Retina (tissue), 1 donor: ENCODE measurements at regions not wholly inside any gene's neighbourhood (a gene's known extent, or its start where the extent isn't known, plus 50 kb on each side); places are given as distances from the start of the nearest gene placed in this dataset.

Experiments used
- DNase-seq: peaks from one replicate; pipeline ENCODE4 v3.0.0-alpha.2; 2016

DNA sequence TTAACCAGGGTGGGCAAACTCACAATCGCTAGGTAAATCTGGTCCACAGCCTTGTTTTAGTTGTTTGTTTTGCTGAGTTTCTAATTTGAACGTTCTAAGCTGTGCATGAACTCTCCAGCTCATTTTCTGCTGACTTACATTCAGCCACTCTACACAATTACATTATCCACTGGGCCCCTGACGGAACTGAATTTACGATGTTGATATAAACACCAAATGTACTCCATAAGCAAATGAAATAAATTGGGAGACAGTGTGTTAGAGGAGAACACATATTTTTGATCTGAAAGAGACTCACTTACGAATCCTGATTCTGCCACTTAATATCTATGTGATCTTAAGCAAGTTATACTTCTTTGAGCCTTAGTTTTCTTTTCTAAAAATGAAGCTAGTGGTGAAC lies 393.4 kb downstream of the ZNF608 start:
- no peak for DNase-seq

DNA sequence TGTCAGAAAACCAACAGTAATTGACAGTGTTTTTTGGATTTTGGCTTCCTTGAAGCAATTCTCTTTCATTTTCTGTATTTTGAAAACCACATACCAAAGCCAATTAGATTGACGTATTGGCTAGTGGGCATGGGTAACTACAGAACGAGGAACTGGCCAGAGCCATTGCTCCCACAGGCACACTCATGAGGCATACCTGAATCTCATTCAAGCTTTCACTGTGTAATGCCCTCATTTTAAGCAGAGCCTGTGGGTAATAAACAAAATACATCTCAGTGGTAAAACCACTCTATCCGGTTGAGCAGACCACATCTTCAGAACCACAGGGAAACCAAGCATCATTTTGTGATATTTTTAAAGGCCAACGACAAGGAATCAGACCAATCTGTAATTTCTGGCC lies 394.1 kb downstream of the ZNF608 start:
- DNase-seq: no peak

DNA sequence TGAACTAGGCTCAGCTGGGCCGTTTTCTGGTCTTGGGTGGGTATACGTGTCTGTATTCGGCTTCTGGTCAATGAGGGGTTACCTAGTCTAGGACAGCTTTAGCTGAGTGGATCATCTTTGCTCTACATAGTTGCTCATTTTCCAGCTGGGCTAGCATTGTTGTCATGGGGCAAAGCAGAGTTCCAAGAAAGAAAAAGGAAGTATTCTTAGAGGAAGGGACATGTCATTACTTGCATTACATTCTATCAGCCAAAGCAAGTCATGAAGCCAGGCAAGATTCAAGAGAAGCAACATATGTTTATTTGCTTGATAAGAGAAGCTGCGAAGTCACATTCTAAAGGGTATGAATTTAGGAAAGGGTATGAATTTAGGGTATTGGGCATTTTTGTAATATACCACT lies 396.5 kb downstream of the ZNF608 start:
- DNase-seq: no peak

DNA sequence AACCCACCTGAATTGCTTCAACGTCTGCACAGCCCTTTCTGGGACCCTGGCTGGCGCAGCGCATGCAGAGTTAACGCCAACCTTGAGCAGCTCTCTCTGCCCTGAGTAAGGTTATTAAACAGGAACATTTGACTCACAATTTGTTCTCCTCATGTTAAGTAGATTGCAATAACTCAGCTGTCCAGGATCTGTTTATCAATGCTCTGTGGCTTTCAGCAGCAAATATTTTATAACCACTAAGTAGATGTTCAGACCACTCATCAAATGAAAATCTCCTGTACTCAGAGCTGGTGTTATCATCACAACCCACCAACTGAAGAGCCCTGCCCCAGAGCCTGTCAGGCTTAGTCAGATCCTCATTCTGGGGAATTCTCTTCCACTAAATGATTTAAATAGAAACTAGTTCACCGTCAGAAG lies 403.0 kb downstream of the ZNF608 start:
- no peak for DNase-seq

DNA sequence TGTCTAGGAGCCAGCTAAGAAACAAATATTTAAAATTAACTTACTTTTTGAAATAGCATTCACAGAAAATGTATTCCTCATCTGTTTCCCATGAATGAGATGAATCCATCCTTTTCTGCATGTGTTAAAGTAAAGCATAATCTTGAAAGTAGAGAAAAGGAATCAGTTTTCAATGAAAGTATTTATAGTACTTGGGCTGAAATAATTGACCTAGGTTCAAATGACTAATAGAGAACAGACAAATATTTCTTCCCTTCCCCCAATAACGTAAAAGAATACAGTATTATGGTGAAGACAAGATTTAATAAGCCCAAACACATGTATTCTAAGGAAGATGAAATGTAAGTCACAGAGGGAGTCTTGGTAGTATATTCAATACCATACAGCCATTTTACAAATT lies 403.5 kb downstream of the ZNF608 start:
- DNase-seq: no peak

DNA sequence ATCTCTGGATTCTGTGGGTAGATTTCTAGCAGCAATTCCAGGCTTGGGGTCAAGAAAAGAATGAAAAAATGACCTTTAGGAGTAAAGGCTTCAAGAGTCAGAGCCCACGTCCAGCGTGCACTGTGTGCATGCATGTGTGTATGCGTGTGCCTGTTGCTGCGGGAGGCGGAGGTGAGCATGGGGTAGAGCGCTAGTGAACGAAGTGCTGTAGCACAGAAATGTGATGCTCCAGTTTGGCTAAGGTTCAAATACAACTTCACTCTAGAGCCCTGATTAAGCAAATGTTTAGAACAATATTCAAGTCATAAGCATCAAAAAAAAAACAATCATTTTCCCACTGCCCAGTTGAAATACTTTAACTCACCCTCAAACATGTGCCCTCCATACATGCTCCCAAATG lies 403.9 kb downstream of the ZNF608 start:
- no peak for DNase-seq

DNA sequence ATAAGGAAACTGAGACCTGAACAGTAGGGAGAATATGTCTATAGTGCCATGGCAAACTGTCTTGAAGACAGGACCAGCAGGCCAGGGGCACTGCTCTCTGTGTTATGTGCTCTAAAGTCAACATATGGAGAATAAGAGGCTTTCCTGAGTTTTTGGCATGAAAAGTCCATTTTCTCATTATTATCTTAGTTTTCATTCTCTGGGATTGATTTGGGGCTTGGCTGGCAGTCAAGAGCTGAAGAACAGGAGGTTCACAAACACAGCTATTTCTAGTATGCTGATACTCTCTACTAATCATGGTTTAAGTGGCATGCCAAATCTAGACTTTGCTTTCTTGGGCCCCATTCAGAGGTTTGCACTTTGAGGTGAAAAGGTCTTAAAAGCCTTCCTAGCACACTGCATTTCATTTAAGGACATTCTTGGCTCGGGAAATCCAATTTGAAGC lies 404.4 kb downstream of the ZNF608 start:
- no peak for DNase-seq

DNA sequence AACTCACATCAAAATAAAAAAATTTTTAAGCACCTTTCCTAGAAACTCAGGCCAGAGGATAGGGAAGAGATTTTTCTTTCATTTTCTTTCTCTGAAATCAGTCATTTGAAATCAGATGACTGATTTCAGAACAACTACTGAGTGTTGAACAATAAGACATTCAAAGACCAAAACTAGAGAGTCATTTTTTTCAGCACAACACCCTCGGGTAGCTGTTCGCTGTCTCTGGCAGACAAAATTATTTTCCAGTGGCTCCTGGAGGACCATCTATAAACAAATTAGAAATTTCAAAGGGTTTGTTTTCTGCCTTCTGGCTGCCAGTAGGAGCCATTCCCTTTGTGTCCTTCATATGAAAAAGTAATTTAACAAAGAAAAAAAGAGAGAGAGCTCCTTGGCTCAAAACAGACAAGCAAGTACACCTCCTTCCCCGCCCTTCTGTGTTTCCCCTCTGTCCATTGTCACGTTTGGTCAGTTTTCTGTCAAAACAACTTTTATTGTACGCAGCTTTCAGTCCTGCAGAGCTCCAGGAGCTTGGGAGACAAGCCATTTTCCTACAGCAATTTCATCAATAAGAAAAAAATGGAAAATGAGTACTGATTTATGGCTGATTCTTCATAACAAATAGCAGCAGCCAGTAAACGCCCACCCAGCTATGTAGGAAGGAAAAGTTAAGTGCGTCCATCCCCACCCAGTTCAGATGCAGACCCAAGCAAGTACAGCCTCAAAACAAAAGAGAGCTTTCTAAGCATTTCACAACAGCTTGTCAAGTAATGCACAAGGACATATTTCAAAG lies 405.2 kb downstream of the ZNF608 start:
- peak; percentile 31 for DNase-seq

DNA sequence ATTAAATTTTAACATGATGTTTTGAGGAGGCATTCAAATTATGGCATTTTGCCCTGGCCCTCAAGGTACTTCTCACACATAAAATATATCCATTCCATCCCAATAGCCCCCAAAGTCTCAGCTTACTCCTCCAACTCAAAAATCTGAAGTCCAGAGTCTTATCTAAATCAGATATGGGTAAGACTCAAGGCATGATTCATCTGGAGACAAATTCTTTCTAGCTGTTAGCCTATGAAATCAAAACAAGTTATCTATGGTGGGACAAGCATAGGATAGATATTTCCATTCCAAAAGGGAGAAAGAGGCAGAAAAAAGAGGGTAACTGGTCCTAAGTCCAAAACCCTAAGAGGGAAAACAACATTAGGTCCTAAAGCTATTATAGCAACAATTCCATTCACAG lies 408.4 kb downstream of the ZNF608 start:
- DNase-seq: no peak

DNA sequence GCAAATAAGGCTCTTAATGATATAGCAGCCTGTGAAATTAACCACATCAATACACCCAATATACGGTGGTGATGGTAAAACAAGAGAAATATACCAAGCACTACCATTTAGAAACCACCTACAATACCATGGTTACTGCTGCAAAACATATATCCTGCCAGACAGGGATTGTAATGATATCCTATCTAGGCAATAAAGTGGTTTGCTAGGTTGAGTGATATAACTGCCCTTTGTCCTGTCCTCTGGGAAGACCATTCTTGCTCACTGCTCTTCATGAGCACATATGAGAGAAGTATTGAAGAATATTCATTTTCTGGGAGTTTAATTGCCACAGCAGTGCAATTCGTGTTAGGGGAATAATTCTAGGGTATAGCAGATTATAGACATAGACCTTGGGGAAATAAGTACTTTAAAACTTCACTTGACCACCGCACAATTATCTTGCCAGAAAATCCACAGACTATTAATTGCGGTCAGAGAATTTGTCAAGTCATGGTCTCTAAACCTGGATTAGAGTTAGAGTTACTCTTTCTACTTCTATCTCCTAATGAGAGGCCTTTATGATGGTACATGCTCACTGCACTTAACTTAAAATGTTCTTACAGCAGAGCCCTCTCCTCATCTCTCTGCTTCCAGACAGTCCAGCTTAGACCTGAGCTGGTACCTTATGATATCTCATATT lies 413.0 kb downstream of the ZNF608 start:
- no peak for DNase-seq

DNA sequence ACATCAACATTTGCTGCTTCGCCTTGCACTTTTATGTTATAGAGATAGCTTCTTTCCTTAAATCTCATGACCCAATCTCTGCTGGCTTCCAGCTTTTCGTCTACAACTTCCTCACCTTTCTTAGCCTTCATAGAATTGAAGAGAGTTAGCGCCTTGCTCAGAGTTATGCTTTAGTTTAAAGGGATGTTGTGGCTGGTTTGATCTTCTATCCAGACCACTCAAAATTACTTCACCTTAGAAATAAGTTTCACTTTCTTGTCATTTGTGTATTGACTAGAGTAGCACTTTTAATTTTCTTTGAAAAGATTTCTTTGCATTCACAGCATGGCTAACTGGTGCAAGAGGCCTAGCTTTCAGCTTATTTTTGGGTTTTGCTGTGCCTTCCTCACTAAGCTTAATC lies 414.2 kb downstream of the ZNF608 start:
- no peak for DNase-seq

DNA sequence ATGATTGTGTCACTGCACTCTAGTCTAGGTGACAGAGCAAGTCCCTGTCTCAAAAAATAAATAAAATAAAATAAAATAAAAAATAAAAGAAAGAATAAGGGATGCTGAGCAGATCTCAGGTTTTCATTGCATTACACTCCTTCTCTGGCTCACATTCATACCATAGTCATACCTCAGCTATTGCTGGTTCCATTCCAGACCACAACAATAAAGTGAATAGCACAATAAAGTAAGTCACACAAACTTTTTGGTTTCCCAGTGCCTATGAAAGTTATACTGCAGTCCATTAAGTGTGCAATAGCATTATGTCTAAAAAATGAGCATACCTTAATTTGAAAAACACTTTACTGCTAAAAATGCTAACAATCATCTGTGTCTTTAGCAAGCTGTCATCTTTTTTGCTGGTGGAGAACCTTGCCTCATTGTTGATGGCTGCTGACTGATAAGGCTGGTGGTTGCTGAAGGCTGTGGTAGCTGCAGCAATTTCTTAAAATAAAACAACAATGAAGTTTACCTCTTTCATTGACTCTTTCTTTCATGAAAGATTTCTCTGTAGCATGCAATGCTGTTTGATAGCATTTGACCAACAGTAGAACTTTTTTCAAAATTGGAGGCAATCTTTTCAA lies 415.7 kb downstream of the ZNF608 start:
- DNase-seq: no peak

DNA sequence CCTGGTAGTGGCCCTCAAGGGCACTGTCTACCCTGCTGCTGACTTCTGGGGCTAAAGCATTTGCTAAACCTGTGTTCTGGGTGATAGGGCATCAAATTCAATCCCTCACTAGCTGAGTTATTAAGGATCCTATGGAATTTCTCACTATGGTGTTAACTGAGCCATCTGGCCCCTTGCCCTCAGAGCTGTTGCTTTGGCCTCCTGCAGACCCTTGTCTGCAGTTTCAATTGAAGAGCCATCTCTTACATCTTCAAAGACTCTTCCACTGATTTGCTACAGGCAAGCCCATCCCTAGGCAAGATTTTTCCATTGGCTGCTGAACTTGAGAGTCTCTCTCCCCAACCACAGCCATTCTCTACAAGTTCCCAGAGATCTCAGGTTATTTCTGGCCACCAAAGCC lies 418.2 kb downstream of the ZNF608 start:
- no peak for DNase-seq

DNA sequence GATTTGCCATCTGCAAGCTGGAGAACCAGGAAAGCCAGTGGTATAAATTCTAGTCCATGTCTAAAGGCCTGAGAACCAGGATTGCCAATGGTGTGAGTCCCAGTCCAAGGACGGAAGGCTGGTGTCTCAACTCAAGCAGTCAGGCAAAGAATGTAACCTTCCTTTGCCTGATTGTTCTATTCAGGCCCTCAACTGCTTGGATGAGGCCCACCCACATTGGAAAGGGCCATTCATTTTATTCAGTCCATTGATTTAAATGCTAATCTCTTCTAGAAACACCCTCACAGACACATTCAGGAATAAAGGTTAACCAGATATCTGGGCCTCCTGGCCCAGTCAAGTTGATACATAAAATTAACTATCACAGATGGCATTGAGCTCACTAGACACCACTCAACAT lies 427.8 kb downstream of the ZNF608 start:
- DNase-seq: no peak

DNA sequence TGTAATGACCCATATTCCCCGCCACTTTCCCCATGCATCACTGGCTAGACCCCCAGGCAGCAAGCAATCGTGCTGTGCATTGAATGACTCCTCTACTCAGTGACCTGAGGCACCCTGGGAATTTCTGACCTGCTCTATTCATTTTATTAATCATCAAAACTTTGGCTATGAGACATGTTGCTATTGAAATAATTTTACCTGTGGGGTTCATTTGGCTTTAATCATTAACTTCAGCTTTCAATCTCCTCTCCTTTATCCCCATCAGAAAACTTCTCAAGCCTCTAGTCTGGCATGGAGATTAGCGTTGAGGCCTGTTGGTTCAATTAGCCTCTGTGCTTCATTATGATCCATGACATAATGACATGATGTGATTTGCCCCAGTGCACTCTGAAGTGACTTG lies 429.0 kb downstream of the ZNF608 start:
- peak; percentile 61 for DNase-seq

DNA sequence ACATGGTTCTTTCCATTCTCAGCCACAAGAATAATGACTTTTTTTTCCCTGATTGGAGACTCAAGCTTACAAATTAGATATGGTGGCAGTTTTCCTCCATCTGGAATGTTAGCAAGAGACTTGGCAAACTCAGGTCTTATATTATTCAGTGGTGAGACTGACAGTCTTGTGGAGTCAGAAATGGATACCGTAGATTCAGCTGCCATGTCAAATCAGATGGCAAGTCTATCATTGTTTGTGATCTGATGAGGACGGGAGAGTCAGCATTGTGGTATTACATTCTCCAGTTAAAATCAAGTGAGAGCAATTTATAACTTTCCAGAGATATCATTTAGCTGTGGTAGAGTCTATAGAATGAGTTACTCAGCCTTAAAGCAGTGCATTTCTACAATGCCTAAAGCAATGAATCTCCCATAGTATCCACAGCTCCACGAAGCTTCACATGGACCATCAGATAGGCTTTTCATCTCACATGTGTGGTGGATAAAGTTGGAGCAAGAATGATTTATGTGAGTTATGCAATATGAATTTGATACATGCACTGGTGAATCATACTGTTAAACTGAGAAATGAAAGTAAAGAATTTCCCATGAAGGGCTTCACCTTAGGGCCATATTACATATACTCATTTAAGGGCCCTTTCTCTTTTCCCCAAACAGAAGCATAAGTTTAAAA lies 430.6 kb downstream of the ZNF608 start:
- no peak for DNase-seq

DNA sequence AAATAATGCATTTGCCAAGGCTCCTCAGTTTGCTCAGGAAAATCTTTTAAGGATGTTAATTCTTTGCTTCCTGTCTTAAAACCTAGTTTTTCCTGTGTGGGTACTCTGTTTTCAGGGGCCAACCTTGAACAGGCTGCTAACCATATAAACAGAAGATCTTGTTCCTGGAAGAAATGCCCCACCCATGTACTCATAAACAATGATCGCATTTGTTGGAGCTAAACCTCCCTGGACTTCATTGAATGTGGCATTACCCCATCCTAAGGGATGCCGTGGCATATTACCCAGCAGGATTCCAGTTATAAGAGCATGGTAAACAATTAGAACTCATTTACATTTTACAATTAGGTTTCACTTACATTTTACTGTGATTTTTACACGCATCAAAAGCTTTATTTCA lies 436.0 kb downstream of the ZNF608 start:
- peak; percentile 17 for DNase-seq

DNA sequence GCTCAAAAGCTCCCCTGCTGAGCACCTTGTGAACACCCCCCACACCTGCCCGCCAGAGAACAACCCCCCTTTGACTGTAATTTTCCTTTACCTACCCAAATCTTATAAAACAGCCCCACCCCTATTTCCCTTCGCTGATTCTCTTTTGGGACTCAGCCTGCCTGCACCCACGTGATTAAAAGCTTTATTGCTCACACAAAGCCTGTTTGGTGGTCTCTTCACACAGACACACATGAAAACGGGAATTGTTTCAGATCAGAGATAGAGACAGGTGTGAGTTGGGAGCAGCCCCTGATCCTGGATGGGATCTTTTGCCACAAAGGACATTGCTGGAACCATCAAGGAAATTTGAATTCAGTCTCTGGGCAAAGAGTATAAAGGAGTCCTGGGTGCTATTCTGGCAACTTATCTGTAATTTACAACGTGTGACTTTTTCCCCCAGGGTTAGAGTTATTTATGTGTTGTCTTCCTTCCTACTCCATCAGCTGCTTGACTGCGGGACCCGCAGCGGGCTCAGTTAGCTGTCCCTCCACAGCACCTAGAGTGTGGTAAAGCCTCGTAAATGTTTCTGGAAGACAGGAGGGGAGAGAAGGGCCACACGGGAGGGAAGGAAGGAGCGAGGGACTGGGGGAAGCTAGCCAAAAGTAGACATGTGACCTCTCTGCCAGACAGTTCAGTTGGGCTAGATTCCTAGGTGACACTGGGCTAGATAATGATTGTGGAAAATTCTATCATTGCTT lies 437.0 kb downstream of the ZNF608 start:
- peak; percentile 34 for DNase-seq

DNA sequence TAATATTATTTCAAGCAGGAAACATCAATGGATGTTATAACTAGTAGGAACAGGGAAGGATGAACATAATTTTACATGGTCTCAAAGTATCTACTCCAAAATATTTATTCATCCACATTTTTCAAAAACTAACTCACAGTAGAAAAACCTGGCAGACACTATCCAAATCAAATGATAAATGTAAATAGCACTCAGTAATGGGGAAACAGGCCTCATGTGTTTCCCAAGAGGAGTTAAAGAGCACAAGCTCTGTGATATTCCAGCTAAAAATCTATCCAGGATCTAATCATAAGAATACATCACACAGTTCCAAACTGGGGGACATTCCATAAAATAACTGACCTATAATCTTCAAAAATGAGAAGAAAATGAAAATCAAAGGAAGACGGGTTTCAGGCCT lies 443.1 kb downstream of the ZNF608 start:
- DNase-seq: no peak

DNA sequence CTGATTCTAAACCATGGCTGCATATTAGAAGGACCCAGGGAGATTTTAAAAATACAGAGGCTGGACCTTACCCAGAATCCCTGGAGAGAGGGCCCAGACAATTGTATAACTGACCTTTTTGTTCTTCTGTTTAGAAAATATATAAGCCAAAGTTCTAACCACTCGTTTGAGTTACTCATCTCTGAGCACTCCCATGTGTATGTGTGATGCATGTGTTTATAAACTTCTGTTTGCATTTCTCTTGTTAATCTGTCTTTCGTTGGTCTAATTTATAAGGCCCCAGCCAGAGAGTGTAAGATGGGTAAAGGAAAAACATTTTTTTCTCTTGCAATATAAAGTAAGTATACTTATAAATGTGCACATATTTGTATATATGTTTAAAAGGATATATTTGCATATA lies 443.9 kb downstream of the ZNF608 start:
- no peak for DNase-seq

DNA sequence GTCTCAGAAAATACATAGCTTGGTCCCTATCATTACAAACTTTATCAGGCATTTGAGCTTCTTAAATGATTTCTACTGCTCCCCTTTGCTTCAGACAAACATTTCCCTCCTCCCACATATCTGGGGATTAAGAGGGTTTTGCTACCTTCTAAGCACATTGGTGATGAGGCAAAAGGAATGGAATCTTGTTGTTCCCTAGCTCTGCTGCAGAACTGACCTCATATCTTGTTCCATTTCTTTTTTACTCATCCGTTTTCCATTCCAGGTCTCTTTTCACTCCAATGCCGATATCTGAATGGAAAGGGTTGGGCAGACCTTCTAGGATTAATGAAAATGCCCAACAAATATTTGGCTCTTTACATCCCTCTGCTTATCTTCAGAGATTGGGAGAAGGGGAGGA lies 444.6 kb downstream of the ZNF608 start:
- DNase-seq: no peak

DNA sequence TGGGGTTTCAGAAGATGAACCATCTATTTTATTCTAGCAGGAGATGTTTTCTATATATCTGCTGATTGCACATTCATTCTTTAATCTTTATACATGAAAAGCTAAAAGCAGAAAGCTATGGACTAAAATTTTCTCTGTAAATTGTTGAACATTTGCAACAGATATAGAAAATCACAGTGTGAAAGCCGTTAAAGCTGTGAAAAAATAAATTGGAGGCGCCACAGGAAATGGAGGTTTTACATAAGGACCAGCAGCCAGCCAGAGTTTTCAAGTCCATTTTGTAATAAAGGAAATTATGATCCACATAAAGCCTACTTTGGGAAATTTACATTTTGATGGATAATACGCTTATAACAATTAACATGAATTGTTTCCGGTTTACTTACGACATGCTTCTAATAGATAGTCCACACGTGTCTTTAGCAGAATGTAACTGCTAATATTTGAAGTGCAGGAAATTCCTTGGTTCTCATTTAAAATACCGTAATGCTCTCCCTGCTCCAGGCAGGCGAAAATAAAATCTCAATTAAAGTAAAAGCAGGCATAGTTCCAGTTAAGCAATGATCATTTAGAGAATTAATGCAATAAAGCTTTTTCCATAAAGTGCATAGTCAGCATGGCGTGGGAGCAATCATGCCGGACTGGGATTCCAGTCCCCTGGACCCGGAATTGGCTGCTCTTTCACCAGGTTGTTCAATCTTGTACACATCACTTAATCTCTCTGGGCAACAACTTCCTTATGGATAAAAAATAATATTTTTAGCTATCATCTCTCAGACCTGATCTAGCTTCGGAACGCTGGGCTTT lies 445.4 kb downstream of the ZNF608 start:
- DNase-seq: no peak
